Stomach (tissue), 8 donors: ENCODE measurements at regions not wholly inside any gene's neighbourhood (a gene's known extent, or its start where the extent isn't known, plus 50 kb on each side); places are given as distances from the start of the nearest gene placed in this dataset.

Source experiments
- DNase-seq, 2 donors: peaks; one replicate each; pipeline versions ENCODE4 v3.0.0 to v3.0.0-alpha.2; 2013 to 2019
- H3K27ac ChIP-seq, 5 donors: fragments of 200-600 bp in 4 of 5; sonication (generic) in 4 of 5; one replicate each; pipeline ENCODE4 v1.5.1; 2013 to 2019; ENCODE audit warnings: mild to moderate bottlenecking in 1 of 5, moderate library complexity in 1 of 5
- H3K27me3 ChIP-seq, 3 donors: fragments of 200-600 bp; sonication (generic); one replicate each; pipeline ENCODE4 v1.5.1; 2017 to 2019; ENCODE audit warnings: mixed run types in 1 of 3
- H3K36me3 ChIP-seq, 4 donors: fragments of 200-600 bp; sonication (generic); 1 replicate in 3 of 4; 2 replicates in 1 of 4; pipeline ENCODE4 v1.5.1; 2016 to 2019
- H3K4me1 ChIP-seq, 4 donors: fragments of 200-600 bp; sonication (generic); one replicate each; pipeline ENCODE4 v1.5.1; 2016 to 2019
- H3K4me3 ChIP-seq, 4 donors: fragments of 200-600 bp; sonication (generic) in 3 of 4; one replicate each; pipeline ENCODE4 v1.5.1; 2016 to 2019; ENCODE audit warnings: mild to moderate bottlenecking in 1 of 4
- H3K9me3 ChIP-seq, 4 donors: fragments of 200-600 bp; sonication (generic); one replicate each; pipeline ENCODE4 v1.5.1; 2016 to 2019
- CTCF ChIP-seq, 7 experiments: fragments of 450-650 bp in 4 of 7; fragments of 200-600 bp in 3 of 7; sonication (generic) in 3 of 7; IDR thresholded peaks; one replicate each; pipeline ENCODE4 v1.5.1; 2016 to 2019; ENCODE audit warnings: antibody characterized with exemption in 7 of 7, control low read depth in 2 of 7, mild to moderate bottlenecking in 1 of 7
- EP300 ChIP-seq: sonication (generic); formaldehyde crosslinking; IDR thresholded peaks from one replicate; pipeline ENCODE4 v1.6.1; 2017; ENCODE audit warnings: antibody characterized with exemption
- POLR2A ChIP-seq, 4 donors: fragments of 450-650 bp; IDR thresholded peaks; one replicate each; pipeline ENCODE4 v1.6.1; 2016; ENCODE audit warnings: antibody characterized with exemption in 4 of 4, control low read depth in 2 of 4, mild to moderate bottlenecking in 1 of 4, moderate library complexity in 1 of 4
- POLR2AphosphoS5 ChIP-seq, 3 donors: sonication (generic); formaldehyde crosslinking; IDR thresholded peaks; one replicate each; pipeline ENCODE4 v1.6.1; 2016; ENCODE audit warnings: antibody characterized with exemption in 3 of 3
- WGBS, 5 donors: extraction: QIAGEN DNeasy Blood & Tissue Kit in 3 of 5; methylation state at CpG; one replicate each; pipeline versions ENCODE4 v1.1.5 to v1.1.7; 2013 to 2018; 5-methylcytosine and 5-hydroxymethylcytosine counted together
- intact Hi-C: fragments of 100-400 bp; cut with DNase I; formaldehyde crosslinking; loops from one replicate; pipeline ENCODE4 v1.15.1; 2023; ENCODE audit warnings: low total_unique reads
- donor health status: healthy with polysubstance abuse.
- donor health status: Bipolar disorder and iron deficiency.
- donor health status: healthy.

- no peak for DNase-seq
- intact Hi-C loops, result no loop called here
- 57 to 68% (median 61%) methylated on average over 4 of the region's 4 CpGs for WGBS, 5 donors
- Histone ChIP-seq H3K36me3 (no peaks in the 10 kb centered on the region), H3K4me1 (no peaks in the 10 kb centered on the region), H3K27ac (no peak overlapping the region), H3K4me3 (no peak overlapping the region), H3K27me3 (no peaks in the 10 kb centered on the region), H3K9me3 (peaks cover 0 to 7% (median 0%) of the 10 kb centered on the region in 4 donors)
- no peak for TF ChIP-seq POLR2AphosphoS5 (IDR thresholded peaks at IDR 0.05)
- no peak for TF ChIP-seq POLR2A (IDR thresholded peaks at IDR 0.05)
- no peak for TF ChIP-seq CTCF (IDR thresholded peaks at IDR 0.05)
- TF ChIP-seq EP300, result no peak
Observed at GRCh38 chr5:29822521-29822920, 1371.0 kb upstream of the CDH6 start.

- 60 to 83% (median 70%) methylated on average over 2 of the region's 2 CpGs for WGBS, 5 donors
- H3K4me1 ChIP-seq, result no peaks in the 10 kb centered on the region
- intact Hi-C loops, result no loop called here
- TF ChIP-seq CTCF (IDR thresholded peaks at IDR 0.05) (no peak), EP300 (no peak), POLR2AphosphoS5 (IDR thresholded peaks at IDR 0.05) (no peak), POLR2A (IDR thresholded peaks at IDR 0.05) (no peak)
- no peak overlapping the region for H3K4me3 ChIP-seq
- DNase-seq, result no peak
- no peak overlapping the region for H3K27ac ChIP-seq
- H3K27me3 ChIP-seq, result no peaks in the 10 kb centered on the region
- no peaks in the 10 kb centered on the region for H3K36me3 ChIP-seq
- H3K9me3 ChIP-seq, result no peaks in the 10 kb centered on the region
Observed at GRCh38 chr5:29811914-29812679, 1381.4 kb upstream of the CDH6 start.

GRCh38 chr5:29805804-29806203, 1387.7 kb upstream of the CDH6 start:
- no peaks in the 10 kb centered on the region for H3K36me3 ChIP-seq
- no peak overlapping the region for H3K4me3 ChIP-seq
- no peak for TF ChIP-seq EP300
- no peak for TF ChIP-seq POLR2A (IDR thresholded peaks at IDR 0.05)
- TF ChIP-seq CTCF (IDR thresholded peaks at IDR 0.05), result no peak
- no peak for TF ChIP-seq POLR2AphosphoS5 (IDR thresholded peaks at IDR 0.05)
- intact Hi-C loops, result no loop called here
- WGBS, 5 donors, result 82 to 91% (median 90%) methylated on average over 3 of the region's 3 CpGs
- DNase-seq, result no peak
- H3K27ac ChIP-seq, result no peak overlapping the region
- H3K9me3 ChIP-seq, result peaks cover 0 to 5% (median 2%) of the 10 kb centered on the region in 4 donors
- no peaks in the 10 kb centered on the region for H3K4me1 ChIP-seq
- no peaks in the 10 kb centered on the region for H3K27me3 ChIP-seq

GRCh38 chr5:29800752-29801151, 1392.7 kb upstream of the CDH6 start:
- Histone ChIP-seq H3K4me1 (no peaks in the 10 kb centered on the region), H3K27me3 (no peaks in the 10 kb centered on the region), H3K4me3 (no peak overlapping the region), H3K36me3 (no peaks in the 10 kb centered on the region), H3K9me3 (peaks cover 0 to 10% (median 4%) of the 10 kb centered on the region in 4 donors), H3K27ac (no peak overlapping the region)
- 49 to 55% (median 52%) methylated on average over 5 of the region's 5 CpGs for WGBS, 5 donors
- no peak for DNase-seq
- intact Hi-C loops, result no loop called here
- TF ChIP-seq CTCF (IDR thresholded peaks at IDR 0.05) (no peak), POLR2A (IDR thresholded peaks at IDR 0.05) (no peak), POLR2AphosphoS5 (IDR thresholded peaks at IDR 0.05) (no peak)
